SK-N-SH (cell line): ENCODE measurements at regions not wholly inside any gene's neighbourhood (a gene's known extent, or its start where the extent isn't known, plus 50 kb on each side); places are given as distances from the start of the nearest gene placed in this dataset.

ENCODE experiments used
- CTCF ChIP-seq: fragments of 200-600 bp; sonication (generic); IDR thresholded peaks from 2 replicates; pipeline ENCODE4 v1.6.1; 2017; ENCODE audit warnings: antibody characterized with exemption, mild to moderate bottlenecking, moderate library complexity
- POLR2AphosphoS5 ChIP-seq: IDR thresholded peaks from 2 replicates; pipeline ENCODE4 v1.6.1; 2012; ENCODE audit warnings: low read depth, low read length
- REST ChIP-seq: IDR thresholded peaks from 2 replicates; pipeline ENCODE4 v1.6.1; 2012; ENCODE audit warnings: mild to moderate bottlenecking, low read depth, low read length, moderate library complexity

- TF ChIP-seq POLR2AphosphoS5 (no peak), REST (no peak), CTCF (no peak)
Observed at GRCh38 chr16:51450376-51450775, 299.3 kb upstream of the SALL1 start.
